ENCODE measurements at regions not wholly inside any gene's neighbourhood (a gene's known extent, or its start where the extent isn't known, plus 50 kb on each side); places are given as distances from the start of the nearest gene placed in this dataset.

- TF ChIP-seq POLR2A (IDR thresholded peaks at IDR 0.05) (no peak), CTCF (IDR thresholded peaks at IDR 0.05) (no peak), POLR2AphosphoS5 (IDR thresholded peaks at IDR 0.05) (no peak)
Observed at GRCh38 chr12:25699454-25699853, 146.4 kb upstream of the LMNTD1 start.

All from gastroesophageal sphincter (tissue), 3 donors.